SK-N-SH treated with all-trans-retinoic acid at 6 μM for 48 hours (cell line): ENCODE measurements at regions not wholly inside any gene's neighbourhood (a gene's known extent, or its start where the extent isn't known, plus 50 kb on each side); places are given as distances from the start of the nearest gene placed in this dataset.
"Not testable (repeated sequence)": the region's sequence is repeated elsewhere in the genome, so short reads cannot be mapped to it uniquely, and the experiment has no call there.

Experiments
- ATAC-seq: fragments of 200-7000 bp; cut with Tn5 transposase; 3 replicates; pipeline ENCODE4 v1.9.1; 2020; ENCODE audit warnings: mild to moderate bottlenecking, moderate library complexity
- ISL1 ChIP-seq: fragments of 250-450 bp; sonication (Bioruptor Pico); IDR thresholded peaks from 2 replicates; pipeline ENCODE4 v2.1.2; 2022; ENCODE audit warnings: mild to moderate bottlenecking, moderate library complexity
- OSR1 ChIP-seq: fragments of 250-450 bp; sonication (Bioruptor Pico); IDR thresholded peaks from 2 replicates; pipeline ENCODE4 v1.8.0; 2022; ENCODE audit warnings: moderate library complexity, mild to moderate bottlenecking, inconsistent platforms
- TSHZ2 ChIP-seq: fragments of 250-450 bp; sonication (Bioruptor Pico); IDR thresholded peaks from 2 replicates; pipeline ENCODE4 v1.5.0; 2020; ENCODE audit warnings: mild to moderate bottlenecking, moderate library complexity
- ZFP3 ChIP-seq: fragments of 250-450 bp; sonication (Bioruptor Pico); IDR thresholded peaks from 2 replicates; pipeline ENCODE4 v1.5.0; 2020; ENCODE audit warnings: mild to moderate bottlenecking, moderate library complexity
- ZFP30 ChIP-seq: fragments of 450-650 bp; formaldehyde crosslinking; IDR thresholded peaks from 2 replicates; pipeline ENCODE4 v1.5.0; 2022; ENCODE audit warnings: mild to moderate bottlenecking, moderate library complexity
- TF ChIP-seq, protein P1 (sequence below): fragments of 250-450 bp; sonication (Bioruptor Pico); IDR thresholded peaks from 2 replicates; pipeline ENCODE4 v1.8.0; 2021; ENCODE audit warnings: low read depth, mild to moderate bottlenecking, moderate library complexity, borderline replicate concordance
- TF ChIP-seq, protein P2 (sequence below): fragments of 250-450 bp; sonication (Bioruptor Pico); IDR thresholded peaks from 2 replicates; pipeline ENCODE4 v1.5.1; 2020; ENCODE audit warnings: low read depth, mild to moderate bottlenecking, moderate library complexity

GRCh38 chr20:29472606-29473005 is 1784.9 kb upstream of the DEFB115 start:
- ATAC-seq = no peak
- TF ChIP-seq OSR1 (CRISPR knock-in tag) (no peak), ZFP3 (no peak)

DNA sequence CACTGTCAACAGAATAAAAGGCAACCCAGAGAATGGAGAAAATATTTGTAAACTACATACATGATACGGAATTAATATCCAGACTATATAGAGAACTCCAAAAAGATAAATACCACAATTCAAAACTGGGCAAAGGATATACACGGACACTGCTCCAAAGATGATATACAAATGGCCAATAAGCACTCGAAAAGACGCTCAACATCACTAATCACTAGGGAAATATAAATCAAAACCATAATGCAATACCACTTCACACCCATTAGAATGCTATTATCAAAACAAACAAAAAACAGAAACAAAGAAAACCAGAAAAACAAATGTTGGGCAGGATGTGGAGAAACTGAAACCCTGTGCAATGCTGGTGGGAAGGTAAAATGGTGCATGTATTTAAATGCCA is 1764.6 kb upstream of the DEFB115 start:
- not testable (repeated sequence) for ATAC-seq

- ATAC-seq = peak; percentile 56
Measured at GRCh38 chr20:29496767-29497166, 1760.7 kb upstream of the DEFB115 start.

- TF ChIP-seq ZFP30 (CRISPR knock-in tag) (no peak), OSR1 (CRISPR knock-in tag) (no peak), ISL1 (no peak), TSHZ2 (CRISPR knock-in tag) (no peak)
- TF ChIP-seq, protein P1, sequence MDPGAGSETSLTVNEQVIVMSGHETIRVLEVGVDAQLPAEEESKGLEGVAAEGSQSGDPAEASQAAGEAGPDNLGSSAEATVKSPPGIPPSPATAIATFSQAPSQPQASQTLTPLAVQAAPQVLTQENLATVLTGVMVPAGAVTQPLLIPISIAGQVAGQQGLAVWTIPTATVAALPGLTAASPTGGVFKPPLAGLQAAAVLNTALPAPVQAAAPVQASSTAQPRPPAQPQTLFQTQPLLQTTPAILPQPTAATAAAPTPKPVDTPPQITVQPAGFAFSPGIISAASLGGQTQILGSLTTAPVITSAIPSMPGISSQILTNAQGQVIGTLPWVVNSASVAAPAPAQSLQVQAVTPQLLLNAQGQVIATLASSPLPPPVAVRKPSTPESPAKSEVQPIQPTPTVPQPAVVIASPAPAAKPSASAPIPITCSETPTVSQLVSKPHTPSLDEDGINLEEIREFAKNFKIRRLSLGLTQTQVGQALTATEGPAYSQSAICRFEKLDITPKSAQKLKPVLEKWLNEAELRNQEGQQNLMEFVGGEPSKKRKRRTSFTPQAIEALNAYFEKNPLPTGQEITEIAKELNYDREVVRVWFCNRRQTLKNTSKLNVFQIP = no peak
- TF ChIP-seq, protein P2, sequence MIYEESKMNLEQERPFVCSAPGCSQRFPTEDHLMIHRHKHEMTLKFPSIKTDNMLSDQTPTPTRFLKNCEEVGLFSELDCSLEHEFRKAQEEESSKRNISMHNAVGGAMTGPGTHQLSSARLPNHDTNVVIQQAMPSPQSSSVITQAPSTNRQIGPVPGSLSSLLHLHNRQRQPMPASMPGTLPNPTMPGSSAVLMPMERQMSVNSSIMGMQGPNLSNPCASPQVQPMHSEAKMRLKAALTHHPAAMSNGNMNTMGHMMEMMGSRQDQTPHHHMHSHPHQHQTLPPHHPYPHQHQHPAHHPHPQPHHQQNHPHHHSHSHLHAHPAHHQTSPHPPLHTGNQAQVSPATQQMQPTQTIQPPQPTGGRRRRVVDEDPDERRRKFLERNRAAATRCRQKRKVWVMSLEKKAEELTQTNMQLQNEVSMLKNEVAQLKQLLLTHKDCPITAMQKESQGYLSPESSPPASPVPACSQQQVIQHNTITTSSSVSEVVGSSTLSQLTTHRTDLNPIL (CRISPR knock-in tag) = no peak
- ATAC-seq = peak; percentile 100
Measured at GRCh38 chr20:29497261-29497671, 1760.2 kb upstream of the DEFB115 start.

DNA sequence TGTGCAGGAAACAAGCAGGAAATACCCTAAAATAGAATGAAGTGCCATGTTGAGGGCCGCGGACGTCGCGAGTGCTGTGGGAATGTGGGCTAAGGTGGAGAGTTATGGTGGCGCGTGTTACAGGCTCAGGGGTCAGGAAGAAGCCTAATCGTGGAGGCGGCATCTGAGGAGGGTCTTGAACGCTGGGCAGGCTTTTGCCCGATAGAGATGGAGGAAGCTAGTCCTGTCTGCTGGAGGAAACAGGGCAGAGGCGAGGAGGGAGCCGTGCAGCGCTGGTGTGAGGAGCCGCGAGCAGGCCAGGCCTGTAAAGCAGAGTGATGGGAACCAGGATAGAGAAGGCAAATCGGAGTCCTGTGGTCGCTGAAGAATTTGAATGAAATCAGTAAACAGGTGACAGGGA is 1759.8 kb upstream of the DEFB115 start:
- ATAC-seq = peak; percentile 34

GRCh38 chr20:29500738-29501137 is 1756.7 kb upstream of the DEFB115 start:
- not testable (repeated sequence) for ATAC-seq

GRCh38 chr20:29514634-29515033 is 1742.8 kb upstream of the DEFB115 start:
- ATAC-seq = not testable (repeated sequence)

DNA sequence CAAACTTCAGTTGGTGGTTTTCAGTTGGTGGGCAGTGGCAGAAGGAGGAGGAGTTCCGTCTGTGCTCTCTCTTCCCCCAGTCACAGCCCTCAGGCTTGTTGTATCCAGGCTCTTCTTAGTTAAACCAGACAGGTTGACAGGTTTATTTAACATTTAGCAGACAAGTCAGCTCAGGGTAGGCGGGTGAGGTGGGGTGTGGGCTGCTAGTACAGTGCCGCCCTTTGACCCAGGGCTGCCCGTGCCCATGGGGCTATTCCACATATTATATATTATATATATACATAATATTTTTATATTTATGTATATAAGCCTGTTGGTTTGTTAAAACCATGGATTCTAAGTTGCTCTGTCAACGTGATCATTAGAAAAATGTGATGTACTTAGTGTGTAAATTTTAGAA is 1740.6 kb upstream of the DEFB115 start:
- ATAC-seq = not testable (repeated sequence)

GRCh38 chr20:29519610-29520241 is 1737.7 kb upstream of the DEFB115 start:
- not testable (repeated sequence) for ATAC-seq

- ATAC-seq = not testable (repeated sequence)
Measured at GRCh38 chr20:29533566-29534177, 1723.8 kb upstream of the DEFB115 start.

DNA sequence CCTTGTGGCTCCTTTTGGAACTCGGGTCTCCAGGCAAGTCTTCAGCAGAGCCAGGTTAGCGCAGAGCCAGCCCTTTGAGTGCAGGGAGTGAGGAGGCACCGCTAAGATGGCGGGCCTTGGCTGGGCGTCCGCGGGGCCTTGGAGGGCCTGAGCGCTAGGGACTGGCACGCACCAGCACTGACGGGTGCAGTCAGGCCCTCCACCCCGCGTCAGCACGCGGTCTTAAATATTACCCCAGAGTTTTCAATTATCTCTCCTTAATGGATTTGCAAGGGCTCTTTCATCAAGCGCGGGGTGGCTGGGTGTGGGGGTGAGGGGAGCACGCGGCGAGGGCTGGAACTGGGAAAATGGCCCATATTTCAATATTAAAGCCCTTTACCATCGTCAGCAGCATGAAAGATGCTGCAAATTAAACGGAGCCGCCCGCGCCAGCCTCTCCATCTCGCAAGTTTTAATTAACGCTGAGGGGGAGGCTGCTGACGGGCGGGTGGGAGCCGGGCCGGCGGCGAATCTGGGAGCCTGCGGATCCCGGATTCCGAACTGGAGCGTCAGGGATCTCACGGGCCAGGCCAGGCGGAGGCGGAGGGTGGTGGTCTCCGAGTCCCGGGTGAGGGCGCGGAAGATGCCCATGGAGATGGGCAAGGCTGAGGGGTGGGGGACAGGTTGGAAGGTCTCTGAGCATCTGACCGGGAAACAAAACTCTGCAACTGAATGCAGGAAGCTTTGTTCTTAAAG is 1690.4 kb upstream of the DEFB115 start:
- not testable (repeated sequence) for ATAC-seq

- not testable (repeated sequence) for ATAC-seq
Measured at GRCh38 chr20:29567671-29568070, 1689.8 kb upstream of the DEFB115 start.

GRCh38 chr20:29570126-29570525 is 1687.3 kb upstream of the DEFB115 start:
- ATAC-seq = not testable (repeated sequence)

DNA sequence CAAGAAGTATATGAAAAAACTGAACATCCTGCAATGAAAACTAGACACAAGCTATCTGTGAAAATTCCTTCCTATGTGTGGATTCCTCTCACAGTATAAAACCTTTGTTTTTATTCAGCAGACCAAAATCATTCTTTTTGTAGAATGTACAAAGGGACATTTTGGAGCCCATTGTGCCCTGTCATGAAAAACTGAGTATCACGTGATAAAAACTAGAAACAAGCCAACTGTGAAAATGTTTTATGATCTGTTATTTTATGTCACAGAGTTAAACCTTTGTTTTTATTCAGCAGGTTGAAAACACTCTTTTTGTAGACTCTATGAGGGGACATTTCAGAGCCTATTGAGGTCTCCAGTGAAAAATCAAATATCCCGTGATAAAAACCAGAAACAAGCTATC is 1667.9 kb upstream of the DEFB115 start:
- not testable (repeated sequence) for ATAC-seq

DNA sequence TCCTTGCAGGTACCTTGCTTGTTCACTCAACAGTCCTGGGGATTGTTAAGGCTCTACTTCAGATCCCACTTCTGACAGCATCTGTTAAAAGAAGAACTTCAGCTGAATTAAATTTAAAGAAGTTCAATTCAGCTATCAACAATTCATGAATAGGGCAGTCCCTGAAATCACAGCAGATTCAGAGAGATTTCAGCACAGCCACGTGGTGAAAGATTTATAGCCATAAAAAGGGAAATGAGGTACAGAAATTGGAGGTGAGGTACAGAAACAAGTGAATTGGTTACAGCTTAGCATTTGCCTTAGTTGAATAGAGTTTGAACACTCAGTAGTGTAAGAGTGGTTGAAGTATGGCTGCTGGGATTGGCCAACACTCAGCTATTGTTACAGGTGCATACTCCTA is 1653.3 kb upstream of the DEFB115 start:
- not testable (repeated sequence) for ATAC-seq

DNA sequence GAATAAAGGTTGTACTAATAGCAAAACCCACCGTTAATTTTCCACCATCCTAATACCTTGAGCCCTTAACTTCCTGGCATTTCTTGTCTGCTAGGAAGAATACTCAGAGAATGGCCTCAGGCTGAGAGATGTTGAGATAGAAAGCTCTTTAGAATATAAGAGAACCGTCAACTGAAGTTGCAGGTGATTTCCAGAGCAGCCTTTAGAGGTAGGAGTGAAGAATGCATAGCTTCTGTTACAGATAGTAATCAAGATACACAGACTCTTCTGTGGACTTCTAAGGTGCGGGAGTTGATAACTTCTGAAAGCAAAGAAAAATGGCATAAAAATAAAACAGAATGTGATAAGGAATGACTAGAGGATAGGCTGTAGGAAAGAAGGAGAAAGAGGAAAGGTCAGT is 1651.3 kb upstream of the DEFB115 start:
- ATAC-seq = not testable (repeated sequence)

- not testable (repeated sequence) for ATAC-seq
Measured at GRCh38 chr20:29629395-29629794, 1628.1 kb upstream of the DEFB115 start.
